OCI-LY7 (cell line): ENCODE measurements at regions not wholly inside any gene's neighbourhood (a gene's known extent, or its start where the extent isn't known, plus 50 kb on each side); places are given as distances from the start of the nearest gene placed in this dataset.

Experiments used
- EZH2phosphoT487 ChIP-seq: fragments of 200-600 bp; sonication (generic); IDR thresholded peaks from 2 replicates; pipeline ENCODE4 v1.6.1; 2018; ENCODE audit warnings: low read depth, borderline replicate concordance, mild to moderate bottlenecking, mixed run types, antibody characterized with exemption, low read length, moderate library complexity, mixed read lengths
- TF ChIP-seq, protein P1 (sequence below): fragments of 200-600 bp; sonication (generic); conservative IDR thresholded peaks from 2 replicates; pipeline ENCODE4 v1.5.1; 2014; ENCODE audit warnings: mild to moderate bottlenecking, antibody characterized with exemption, low read length, moderate library complexity, mixed read lengths

DNA sequence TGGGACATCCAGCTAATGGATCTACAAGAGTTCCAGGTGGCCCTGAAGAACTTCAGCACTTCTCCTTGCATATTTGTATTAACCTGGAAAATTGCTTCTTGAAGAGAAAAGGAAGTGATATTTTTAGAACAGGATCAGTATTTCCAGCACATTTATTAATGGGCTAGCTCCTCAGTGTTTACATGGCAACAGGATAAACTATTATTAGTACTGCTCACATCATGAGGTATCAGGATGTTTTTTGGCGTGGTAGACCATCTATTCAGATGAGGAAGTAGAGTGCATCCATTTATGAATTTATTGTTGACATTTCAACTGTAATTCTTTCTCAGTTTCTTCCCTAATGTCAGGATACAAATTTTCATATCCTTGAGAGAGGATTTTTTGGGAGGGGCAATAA, 144.4 kb downstream of the KCNRG start:
- TF ChIP-seq, protein P1, sequence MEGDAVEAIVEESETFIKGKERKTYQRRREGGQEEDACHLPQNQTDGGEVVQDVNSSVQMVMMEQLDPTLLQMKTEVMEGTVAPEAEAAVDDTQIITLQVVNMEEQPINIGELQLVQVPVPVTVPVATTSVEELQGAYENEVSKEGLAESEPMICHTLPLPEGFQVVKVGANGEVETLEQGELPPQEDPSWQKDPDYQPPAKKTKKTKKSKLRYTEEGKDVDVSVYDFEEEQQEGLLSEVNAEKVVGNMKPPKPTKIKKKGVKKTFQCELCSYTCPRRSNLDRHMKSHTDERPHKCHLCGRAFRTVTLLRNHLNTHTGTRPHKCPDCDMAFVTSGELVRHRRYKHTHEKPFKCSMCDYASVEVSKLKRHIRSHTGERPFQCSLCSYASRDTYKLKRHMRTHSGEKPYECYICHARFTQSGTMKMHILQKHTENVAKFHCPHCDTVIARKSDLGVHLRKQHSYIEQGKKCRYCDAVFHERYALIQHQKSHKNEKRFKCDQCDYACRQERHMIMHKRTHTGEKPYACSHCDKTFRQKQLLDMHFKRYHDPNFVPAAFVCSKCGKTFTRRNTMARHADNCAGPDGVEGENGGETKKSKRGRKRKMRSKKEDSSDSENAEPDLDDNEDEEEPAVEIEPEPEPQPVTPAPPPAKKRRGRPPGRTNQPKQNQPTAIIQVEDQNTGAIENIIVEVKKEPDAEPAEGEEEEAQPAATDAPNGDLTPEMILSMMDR, result no peak
- TF ChIP-seq EZH2phosphoT487, result no peak
